Myocyte (in vitro differentiated cells): ENCODE measurements at regions not wholly inside any gene's neighbourhood (a gene's known extent, or its start where the extent isn't known, plus 50 kb on each side); places are given as distances from the start of the nearest gene placed in this dataset.
"Not testable (repeated sequence)": the region's sequence is repeated elsewhere in the genome, so short reads cannot be mapped to it uniquely, and the experiment has no call there.

Source experiments
- DNase-seq: peaks from one replicate; pipeline ENCODE4 v3.0.0-alpha.2; 2012; ENCODE audit warnings: low read depth

DNA sequence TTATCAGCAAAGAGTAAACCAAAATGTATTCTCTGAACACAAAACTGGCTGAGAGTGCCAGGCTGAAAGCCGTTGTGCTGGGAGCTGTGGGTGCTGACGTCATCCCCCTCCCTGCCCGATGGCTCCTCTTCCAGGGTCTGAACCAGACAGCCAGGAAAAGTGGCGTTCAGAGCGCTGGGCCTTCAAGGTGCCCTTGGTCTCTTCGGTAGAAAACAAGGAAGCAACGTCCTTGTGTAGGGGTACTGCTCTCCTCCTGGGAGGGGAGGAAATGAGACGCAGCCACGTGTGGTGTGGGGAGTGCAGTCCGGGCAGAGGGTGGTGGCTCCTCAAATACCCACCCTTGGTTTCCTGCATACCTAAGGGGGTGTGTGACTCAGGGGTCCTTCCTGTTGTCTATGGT, 394.7 kb downstream of the SEC14L1 start:
- no peak for DNase-seq

GRCh38 chr17:77535892-77536291, 395.1 kb downstream of the SEC14L1 start:
- no peak for DNase-seq

- DNase-seq = no peak
Observed at GRCh38 chr17:77537566-77537965, 396.8 kb downstream of the SEC14L1 start.

DNA sequence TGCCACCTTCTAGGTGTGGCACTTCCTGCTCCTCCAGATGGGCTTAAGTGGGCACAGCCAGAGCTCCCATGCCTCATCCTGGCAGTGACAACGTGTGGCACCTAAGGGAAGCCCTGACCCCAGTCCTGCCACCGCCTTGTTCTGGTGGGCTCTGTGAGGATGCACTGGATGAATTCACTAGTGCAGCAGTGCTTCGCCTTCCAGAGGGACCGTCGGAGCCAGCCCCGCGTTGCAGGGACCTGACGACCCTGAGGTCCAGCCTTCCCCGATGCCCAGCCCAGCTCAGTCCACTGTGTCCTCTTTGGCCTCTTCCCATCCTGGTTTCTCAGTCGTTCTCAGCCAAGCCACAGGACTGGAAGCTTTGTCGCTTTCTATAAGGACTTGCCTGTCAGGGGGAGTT, 399.8 kb downstream of the SEC14L1 start:
- no peak for DNase-seq

DNA sequence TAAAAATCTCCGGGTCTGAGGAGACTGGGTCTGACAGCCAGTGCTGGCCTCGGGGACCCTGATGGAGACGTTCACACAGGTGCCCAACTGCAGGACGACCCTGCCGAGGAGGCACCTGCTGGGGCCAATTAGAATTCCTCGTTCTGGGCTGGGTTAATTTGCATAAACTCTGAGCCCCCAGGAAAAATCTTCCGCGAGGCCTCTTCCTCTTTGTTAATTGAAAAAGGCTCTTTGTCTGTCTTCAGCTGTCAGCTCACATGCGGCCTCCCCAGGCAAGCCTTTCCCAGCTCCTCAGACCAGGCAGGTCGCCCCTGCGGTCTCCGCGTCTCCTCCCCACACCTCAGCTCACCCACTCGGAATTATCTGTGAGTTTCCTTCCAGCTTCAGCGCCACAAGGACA, 400.2 kb downstream of the SEC14L1 start:
- no peak for DNase-seq

DNA sequence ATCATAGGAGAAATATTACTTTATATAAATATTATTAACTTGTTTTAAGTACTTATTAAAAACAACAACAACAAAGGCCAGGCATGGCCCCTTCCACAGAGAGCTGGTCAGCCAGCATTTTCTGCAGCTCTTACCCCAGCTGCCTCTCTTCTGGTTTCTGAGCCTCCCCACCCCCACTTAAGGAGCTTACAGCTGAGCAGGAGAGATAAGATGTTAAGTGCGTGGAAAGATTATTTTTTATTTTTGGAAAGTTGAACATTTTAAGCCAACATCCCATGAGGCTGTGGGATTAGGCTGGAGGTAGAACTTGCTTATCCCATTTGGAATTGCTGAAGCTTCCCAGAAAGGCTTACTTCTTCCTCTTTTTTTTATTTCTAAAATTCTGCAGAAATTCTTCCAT, 401.2 kb downstream of the SEC14L1 start:
- DNase-seq = no peak

GRCh38 chr17:77542551-77543490, 402.1 kb downstream of the SEC14L1 start:
- DNase-seq = peak; percentile 85

- no peak for DNase-seq
Observed at GRCh38 chr17:77543801-77544200, 403.0 kb downstream of the SEC14L1 start.

GRCh38 chr17:77544347-77545110, 403.8 kb downstream of the SEC14L1 start:
- no peak for DNase-seq

DNA sequence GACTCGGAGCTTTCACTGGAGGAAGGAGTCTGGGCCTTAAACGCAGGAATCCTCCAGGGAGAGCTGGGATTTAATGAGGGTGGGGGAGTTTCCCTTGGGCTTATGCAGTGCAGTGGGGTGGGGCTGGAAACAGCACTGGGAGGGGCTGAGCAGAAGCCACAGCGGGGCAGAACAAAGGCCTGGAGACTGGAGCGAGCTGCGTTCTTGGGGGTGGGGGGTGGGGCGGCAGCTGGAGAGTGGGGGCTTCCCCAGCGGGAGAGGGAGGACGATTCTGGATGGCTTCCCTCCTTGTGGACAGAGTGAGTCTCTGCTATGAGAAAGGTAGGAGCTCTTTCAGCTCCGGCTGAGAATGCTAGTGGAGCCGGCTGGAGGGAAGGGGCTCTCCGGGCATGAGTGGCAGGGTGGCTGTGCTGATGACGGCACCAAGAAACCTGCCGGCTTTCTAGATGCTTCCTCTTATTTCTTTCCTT, 406.0 kb downstream of the SEC14L1 start:
- no peak for DNase-seq

DNA sequence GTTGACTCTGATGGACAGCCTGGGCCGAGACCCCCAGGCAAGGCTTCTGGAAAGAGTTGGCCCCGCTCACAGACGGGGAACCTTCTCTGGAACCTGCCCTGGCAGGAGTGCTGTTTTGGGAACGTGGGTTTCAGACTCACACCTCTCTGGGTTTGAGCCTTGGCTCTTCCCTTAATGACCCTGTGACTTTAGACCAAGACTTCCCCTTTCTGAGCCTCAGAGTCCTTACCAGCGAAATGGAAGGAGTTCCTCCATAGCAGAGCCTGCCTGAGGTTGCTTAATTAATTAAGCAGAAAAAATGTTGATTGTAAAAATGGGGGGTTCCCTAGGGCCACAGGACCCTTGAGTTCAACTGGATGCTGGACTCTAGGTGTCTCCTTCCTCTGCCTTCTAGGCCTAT, 408.2 kb downstream of the SEC14L1 start:
- no peak for DNase-seq

DNA sequence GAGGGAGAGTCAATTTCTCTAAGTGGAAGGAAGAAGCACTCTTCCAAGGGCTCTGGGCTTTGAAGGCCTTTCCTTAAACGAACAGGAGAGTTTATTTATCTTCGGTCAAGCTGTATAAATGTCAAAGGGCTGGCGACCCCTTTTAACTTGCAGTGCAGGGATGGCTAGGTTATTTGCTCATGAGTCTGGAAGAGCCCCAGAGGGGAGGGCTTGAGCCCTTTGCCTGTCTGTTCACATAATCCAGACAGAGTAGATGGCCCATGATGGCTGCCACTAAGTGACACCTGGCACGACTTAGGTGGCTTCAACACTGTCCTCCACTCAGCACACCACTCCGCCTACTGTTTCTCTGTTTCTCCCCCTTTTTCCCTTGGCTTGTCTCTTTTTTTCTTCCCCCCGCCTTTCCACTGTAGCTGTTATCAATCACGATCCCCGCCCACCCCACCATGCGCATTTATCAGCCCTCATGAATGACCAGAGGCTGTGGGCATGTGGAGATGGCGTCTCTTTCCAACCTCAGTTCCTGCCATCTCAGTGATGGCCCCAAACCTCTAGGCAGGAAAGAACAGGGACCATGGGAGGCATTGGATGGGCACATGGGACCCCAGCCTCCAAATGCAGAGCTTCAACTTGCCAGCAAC, 408.7 kb upstream of the TNRC6C start:
- no peak for DNase-seq

- no peak for DNase-seq
Observed at GRCh38 chr17:77553459-77554066, 404.9 kb upstream of the TNRC6C start.

- DNase-seq = no peak
Observed at GRCh38 chr17:77555121-77555591, 403.3 kb upstream of the TNRC6C start.

DNA sequence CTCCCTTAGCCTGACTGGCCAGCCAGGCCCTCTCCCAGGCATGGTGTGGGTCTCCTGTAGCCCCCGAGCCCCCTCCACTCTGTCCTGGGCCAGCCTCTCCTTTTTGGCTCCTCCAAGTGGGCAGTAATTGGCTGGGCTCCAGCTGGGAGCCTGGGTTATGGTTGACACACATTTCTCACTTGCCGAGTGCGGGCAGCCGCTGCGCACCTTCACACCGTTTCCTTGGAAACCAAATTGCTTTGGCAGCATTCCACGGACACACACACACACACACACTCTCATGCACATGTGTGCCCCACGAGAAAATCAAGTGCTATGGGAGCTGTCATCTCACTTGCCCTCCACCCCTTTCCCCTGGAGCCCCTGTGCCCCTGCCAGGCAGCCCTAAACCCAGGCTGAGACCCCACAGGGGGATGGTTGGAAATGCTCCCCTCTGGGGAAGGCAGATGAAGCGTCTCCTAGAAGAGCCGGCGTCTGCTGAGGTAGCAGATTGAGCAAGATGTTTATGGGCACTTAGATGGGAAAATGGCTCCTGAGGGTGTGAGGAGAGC, 402.7 kb upstream of the TNRC6C start:
- no peak for DNase-seq

- no peak for DNase-seq
Observed at GRCh38 chr17:77556383-77557061, 402.0 kb upstream of the TNRC6C start.

GRCh38 chr17:77558846-77559626, 399.5 kb upstream of the TNRC6C start:
- no peak for DNase-seq

DNA sequence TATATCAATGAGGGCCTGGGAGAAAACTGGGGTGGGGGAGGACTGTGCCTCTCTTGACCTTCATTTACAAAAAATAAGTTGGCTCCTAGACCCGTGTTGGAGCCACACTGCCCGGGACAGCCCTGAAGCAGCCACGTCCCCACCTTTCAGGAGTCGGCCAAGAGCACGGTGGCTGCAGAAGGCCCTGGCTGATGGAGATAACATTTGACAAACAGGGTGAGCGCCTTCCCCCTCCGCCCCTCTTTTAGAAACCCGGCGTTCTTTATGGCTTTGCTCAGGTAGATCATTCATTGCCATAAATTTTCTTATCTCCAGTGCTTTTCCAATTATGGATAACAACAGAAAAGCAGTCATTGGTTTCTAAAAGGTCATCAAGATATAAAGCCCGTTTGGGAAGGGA, 398.1 kb upstream of the TNRC6C start:
- DNase-seq = no peak

- no peak for DNase-seq
Observed at GRCh38 chr17:77560841-77561240, 397.7 kb upstream of the TNRC6C start.

GRCh38 chr17:77562361-77562760, 396.1 kb upstream of the TNRC6C start:
- DNase-seq = not testable (repeated sequence)
